IMR-90 (cell line): ENCODE measurements at regions not wholly inside any gene's neighbourhood (a gene's known extent, or its start where the extent isn't known, plus 50 kb on each side); places are given as distances from the start of the nearest gene placed in this dataset.

ENCODE experiments used
- FOS ChIP-seq: fragments of 150-350 bp; IDR thresholded peaks from 2 replicates; pipeline ENCODE4 v1.6.1; 2016; ENCODE audit warnings: low read depth, low read length
- POLR2A ChIP-seq: IDR thresholded peaks from 2 replicates; pipeline ENCODE4 v1.6.1; 2012; ENCODE audit warnings: mild to moderate bottlenecking, low read depth, low read length
- TF ChIP-seq, protein P1 (sequence below): conservative IDR thresholded peaks from 2 replicates; pipeline ENCODE4 v1.5.1; 2012; ENCODE audit warnings: mild to moderate bottlenecking, low read depth, low read length, improper control_type of control experiment

DNA sequence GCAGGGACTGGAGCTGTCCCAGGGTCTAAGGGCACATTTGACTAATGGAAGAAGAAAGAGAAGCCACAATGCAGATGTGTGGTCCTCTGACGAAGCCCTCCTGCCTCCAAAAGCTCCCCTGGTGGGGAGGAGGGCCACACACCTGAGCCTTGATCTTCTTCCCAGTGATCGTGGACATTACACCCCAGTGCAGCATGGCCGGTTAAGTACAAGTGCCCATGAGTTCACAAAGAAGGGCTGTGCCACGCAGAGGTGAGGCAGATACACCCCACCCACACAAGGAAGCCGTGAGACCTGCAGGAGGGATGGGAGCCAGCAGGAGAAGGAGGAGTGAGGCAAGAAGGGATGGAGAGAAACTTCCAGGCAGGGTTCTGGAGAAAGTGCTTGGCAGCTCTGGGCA is 199.0 kb upstream of the MVB12B start:
- TF ChIP-seq, protein P1, sequence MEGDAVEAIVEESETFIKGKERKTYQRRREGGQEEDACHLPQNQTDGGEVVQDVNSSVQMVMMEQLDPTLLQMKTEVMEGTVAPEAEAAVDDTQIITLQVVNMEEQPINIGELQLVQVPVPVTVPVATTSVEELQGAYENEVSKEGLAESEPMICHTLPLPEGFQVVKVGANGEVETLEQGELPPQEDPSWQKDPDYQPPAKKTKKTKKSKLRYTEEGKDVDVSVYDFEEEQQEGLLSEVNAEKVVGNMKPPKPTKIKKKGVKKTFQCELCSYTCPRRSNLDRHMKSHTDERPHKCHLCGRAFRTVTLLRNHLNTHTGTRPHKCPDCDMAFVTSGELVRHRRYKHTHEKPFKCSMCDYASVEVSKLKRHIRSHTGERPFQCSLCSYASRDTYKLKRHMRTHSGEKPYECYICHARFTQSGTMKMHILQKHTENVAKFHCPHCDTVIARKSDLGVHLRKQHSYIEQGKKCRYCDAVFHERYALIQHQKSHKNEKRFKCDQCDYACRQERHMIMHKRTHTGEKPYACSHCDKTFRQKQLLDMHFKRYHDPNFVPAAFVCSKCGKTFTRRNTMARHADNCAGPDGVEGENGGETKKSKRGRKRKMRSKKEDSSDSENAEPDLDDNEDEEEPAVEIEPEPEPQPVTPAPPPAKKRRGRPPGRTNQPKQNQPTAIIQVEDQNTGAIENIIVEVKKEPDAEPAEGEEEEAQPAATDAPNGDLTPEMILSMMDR: no peak
- TF ChIP-seq FOS (no peak), POLR2A (no peak)
